IMR-90 (cell line): ENCODE measurements at regions not wholly inside any gene's neighbourhood (a gene's known extent, or its start where the extent isn't known, plus 50 kb on each side); places are given as distances from the start of the nearest gene placed in this dataset.
"Not testable (repeated sequence)": the region's sequence is repeated elsewhere in the genome, so short reads cannot be mapped to it uniquely, and the experiment has no call there.

Experiments used
- ATAC-seq: fragments of 200-7000 bp; cut with Tn5 transposase; 2 replicates; pipeline ENCODE4 v1.9.1; 2020; ENCODE audit warnings: low read depth, mild to moderate bottlenecking, moderate library complexity
- BruUV-seq: library from RNA; stranded (reverse); fragments of 400-500 nt; replicated peaks from 2 replicates; lab custom pipeline; 2021; lab: Mats Ljungman, UMichigan
- CTCF ChIA-PET: fragments of 300-600 bp; formaldehyde crosslinking; extraction: SDS; loops from one replicate; lab custom pipeline; 2021; ENCODE audit warnings: antibody characterized with exemption; lab: Yijun Ruan, JAX
- POLR2A ChIA-PET: fragments of 300-600 bp; sonication (Branson Sonifier 250); formaldehyde crosslinking; loops from one replicate; lab custom pipeline; 2022; ENCODE audit warnings: antibody characterized with exemption; ENCODE audit not compliant: unreplicated experiment; lab: Charles Lee
- DNase-seq: peaks from one replicate; pipeline ENCODE4 v3.0.0; 2013
- H2AFZ ChIP-seq: replicated peaks from 2 replicates; pipeline ENCODE3; 2013; ENCODE audit warnings: low read length, mild to moderate bottlenecking; ENCODE audit not compliant: poor library complexity
- H2AK5ac ChIP-seq: 2 replicates; pipeline ENCODE4 v1.6.1; 2013; ENCODE audit warnings: low read depth, low read length, inconsistent platforms
- H2AK9ac ChIP-seq: replicated peaks from 2 replicates; pipeline ENCODE3; 2013; ENCODE audit warnings: mild to moderate bottlenecking, low read depth, low read length, moderate library complexity; ENCODE audit not compliant: poor library complexity
- H2BK120ac ChIP-seq: 2 replicates; pipeline ENCODE4 v1.6.1; 2013; ENCODE audit warnings: low read depth, low read length, inconsistent platforms
- H2BK15ac ChIP-seq: 3 replicates; pipeline ENCODE4 v1.6.1; 2013; ENCODE audit warnings: low read depth, low read length, inconsistent platforms
- H2BK20ac ChIP-seq: 2 replicates; pipeline ENCODE4 v1.6.1; 2013; ENCODE audit warnings: low read depth, mild to moderate bottlenecking, inconsistent platforms, low read length, moderate library complexity
- H2BK5ac ChIP-seq: 2 replicates; pipeline ENCODE4 v1.6.1; 2013; ENCODE audit warnings: mild to moderate bottlenecking, low read depth, low read length, inconsistent platforms; ENCODE audit not compliant: poor library complexity, severe bottlenecking
- H3K14ac ChIP-seq: replicated peaks from 2 replicates; pipeline ENCODE4 v1.6.1; 2013; ENCODE audit warnings: low read depth, low read length, inconsistent platforms
- H3K18ac ChIP-seq: 2 replicates; pipeline ENCODE4 v1.6.1; 2013; ENCODE audit warnings: low read depth, low read length, control low read depth
- H3K23ac ChIP-seq: 2 replicates; pipeline ENCODE4 v1.6.1; 2013; ENCODE audit warnings: low read depth, low read length, inconsistent platforms
- H3K27ac ChIP-seq: 2 replicates; pipeline ENCODE4 v1.5.1; 2013; ENCODE audit warnings: mild to moderate bottlenecking, control low read depth, low read length; ENCODE audit not compliant: insufficient read depth
- H3K27me3 ChIP-seq: 2 replicates; pipeline ENCODE4 v1.6.1; 2013; ENCODE audit warnings: low read length; ENCODE audit not compliant: control insufficient read depth, insufficient read depth
- H3K36me3 ChIP-seq: 2 replicates; pipeline ENCODE4 v1.6.1; 2013; ENCODE audit warnings: low read length, mixed read lengths; ENCODE audit not compliant: control insufficient read depth, insufficient read depth
- H3K4ac ChIP-seq: 2 replicates; pipeline ENCODE4 v1.6.1; 2013; ENCODE audit warnings: low read depth, low read length, inconsistent platforms
- H3K4me1 ChIP-seq: 2 replicates; pipeline ENCODE4 v1.6.1; 2013; ENCODE audit warnings: low read length, mixed read lengths; ENCODE audit not compliant: control insufficient read depth, insufficient read depth
- H3K4me2 ChIP-seq: 2 replicates; pipeline ENCODE4 v1.6.1; 2013; ENCODE audit warnings: low read depth, mild to moderate bottlenecking, control low read depth, low read length, moderate library complexity
- H3K4me3 ChIP-seq: 2 replicates; pipeline ENCODE4 v1.5.1; 2013; ENCODE audit warnings: low read depth, mild to moderate bottlenecking, control low read depth, low read length, moderate library complexity; ENCODE audit not compliant: insufficient read depth
- H3K56ac ChIP-seq: 2 replicates; pipeline ENCODE4 v1.6.1; 2013; ENCODE audit warnings: low read length, inconsistent platforms; ENCODE audit not compliant: insufficient read depth; ENCODE audit errors: extremely low read depth
- H3K79me1 ChIP-seq, 2 experiments: 2 replicates each; pipeline ENCODE4 v1.6.1; 2013; ENCODE audit warnings: low read length in 2 of 2, inconsistent platforms in 1 of 2, low read depth in 1 of 2
- H3K9ac ChIP-seq: 2 replicates; pipeline ENCODE4 v1.6.1; 2013; ENCODE audit warnings: low read depth, low read length, control low read depth
- H3K9me1 ChIP-seq: 2 replicates; pipeline ENCODE4 v1.6.1; 2013; ENCODE audit warnings: low read length, inconsistent platforms; ENCODE audit not compliant: insufficient read depth
- H3K9me3 ChIP-seq: 2 replicates; pipeline ENCODE4 v1.6.1; 2013; ENCODE audit warnings: low read length; ENCODE audit not compliant: control insufficient read depth, insufficient read depth
- H4K20me1 ChIP-seq: 2 replicates; pipeline ENCODE4 v1.6.1; 2013; ENCODE audit warnings: low read length, inconsistent platforms; ENCODE audit not compliant: insufficient read depth
- H4K5ac ChIP-seq: 2 replicates; pipeline ENCODE4 v1.6.1; 2013; ENCODE audit warnings: mild to moderate bottlenecking, low read depth, low read length, control low read depth
- H4K8ac ChIP-seq, 2 experiments: 2 replicates each; pipeline ENCODE4 v1.6.1; 2013; ENCODE audit warnings: low read depth in 2 of 2, low read length in 2 of 2, control low read depth in 1 of 2, inconsistent platforms in 1 of 2
- H4K91ac ChIP-seq: 2 replicates; pipeline ENCODE4 v1.6.1; 2013; ENCODE audit warnings: low read depth, low read length, inconsistent platforms; ENCODE audit not compliant: insufficient read depth
- WGBS, 2 experiments: methylation state at CpG; one replicate each; pipeline versions ENCODE4 v1.1.5 to v1.1.7; 2013; ENCODE audit warnings: missing lambda C conversion rate in 2 of 2; ENCODE audit not compliant: insufficient read length in 1 of 2; ENCODE audit errors: extremely low coverage in 2 of 2; 5-methylcytosine and 5-hydroxymethylcytosine counted together
- dilution Hi-C: fragments of 300-500 bp; cut with HindIII; formaldehyde crosslinking; loops from one replicate; pipeline ENCODE4 v1.14.3; 2018; ENCODE audit warnings: low sequenced_read_pairs; ENCODE audit not compliant: unreplicated experiment
- in situ Hi-C: fragments of 300-500 bp; cut with MboI; formaldehyde crosslinking; loops from 3 replicates; pipeline ENCODE4 v1.14.3; 2019; ENCODE audit warnings: low sequenced_read_pairs, inconsistent platforms, mixed read lengths
- intact Hi-C: fragments of 100-400 bp; cut with micrococcal nuclease; formaldehyde crosslinking; loops from 2 replicates; pipeline ENCODE4 v1.10.0; 2022

DNA sequence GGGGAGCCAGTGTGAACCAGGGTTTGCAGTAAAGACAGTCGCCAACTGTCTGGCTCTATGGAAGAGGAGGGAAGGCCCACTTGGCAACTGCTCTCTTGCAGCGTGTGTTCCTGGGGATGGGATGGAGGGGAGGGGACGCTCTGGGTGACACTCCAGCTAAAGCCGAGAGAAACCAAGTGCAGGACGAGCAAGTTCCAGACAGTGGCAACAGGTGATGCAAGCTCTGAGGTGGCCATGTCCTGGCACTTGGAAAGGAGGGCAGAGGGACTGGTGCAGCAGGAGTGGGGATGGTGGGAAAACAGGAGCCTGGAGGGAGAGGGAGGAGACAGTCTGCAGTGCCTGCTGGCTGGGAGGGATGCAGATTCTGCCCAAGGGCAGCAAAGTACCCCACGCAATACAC lies 127.0 kb upstream of the ALDH3B2 start:
- BruUV-seq, H3K36me3 ChIP-seq, H3K27ac ChIP-seq, H3K79me1 ChIP-seq, H3K9ac ChIP-seq, H3K14ac ChIP-seq, intact Hi-C loops, H4K91ac ChIP-seq, H2AK5ac ChIP-seq, H4K8ac ChIP-seq, H4K5ac ChIP-seq, H2BK5ac ChIP-seq, H3K18ac ChIP-seq, H4K20me1 ChIP-seq, H3K27me3 ChIP-seq, H2BK20ac ChIP-seq, H3K4me1 ChIP-seq, H3K9me3 ChIP-seq, in situ Hi-C loops, H3K4ac ChIP-seq, POLR2A ChIA-PET, dilution Hi-C loops, H3K4me2 ChIP-seq, H2AFZ ChIP-seq, CTCF ChIA-PET, H2BK120ac ChIP-seq, H3K23ac ChIP-seq, DNase-seq, H3K9me1 ChIP-seq, H3K4me3 ChIP-seq, H3K56ac ChIP-seq, ATAC-seq, H2BK15ac ChIP-seq, H2AK9ac ChIP-seq: not testable (repeated sequence)
- WGBS, 2 experiments: 87% methylated on average over 4 of the region's 6 CpGs; no CpG with 5 or more reads in 1 of the 2 experiments

- H3K4me3 ChIP-seq, H3K4me2 ChIP-seq, H3K9ac ChIP-seq, H2BK15ac ChIP-seq, H2AFZ ChIP-seq, in situ Hi-C loops, H3K56ac ChIP-seq, H2AK9ac ChIP-seq, H2BK20ac ChIP-seq, H3K27ac ChIP-seq, H2BK5ac ChIP-seq, H4K5ac ChIP-seq, H2BK120ac ChIP-seq, H3K4ac ChIP-seq, H3K4me1 ChIP-seq, H3K9me3 ChIP-seq, CTCF ChIA-PET, BruUV-seq, H2AK5ac ChIP-seq, H3K14ac ChIP-seq, H3K79me1 ChIP-seq, H4K8ac ChIP-seq, H4K20me1 ChIP-seq, POLR2A ChIA-PET, H3K27me3 ChIP-seq, H3K18ac ChIP-seq, dilution Hi-C loops, H4K91ac ChIP-seq, H3K23ac ChIP-seq, H3K9me1 ChIP-seq, DNase-seq, H3K36me3 ChIP-seq, ATAC-seq, intact Hi-C loops: not testable (repeated sequence)
- 68% methylated on average over 6 of the region's 11 CpGs; no CpG with 5 or more reads in 1 of the 2 experiments for WGBS, 2 experiments
Measured at GRCh38 chr11:67800591-67800990, 126.2 kb upstream of the ALDH3B2 start.
